HepG2 (cell line): ENCODE measurements at regions not wholly inside any gene's neighbourhood (a gene's known extent, or its start where the extent isn't known, plus 50 kb on each side); places are given as distances from the start of the nearest gene placed in this dataset.

Source experiments
- ATAC-seq: fragments of 200-7000 bp; cut with Tn5 transposase; 3 replicates; pipeline ENCODE4 v1.9.1; 2020; ENCODE audit warnings: mild to moderate bottlenecking, moderate library complexity
- BruUV-seq: library from RNA; stranded (reverse); fragments of 400-500 nt; replicated peaks from 2 replicates; lab custom pipeline; 2021; lab: Mats Ljungman, UMichigan
- CTCF ChIA-PET: fragments of 300-600 bp; formaldehyde crosslinking; extraction: SDS; loops from one replicate; lab custom pipeline; 2021; ENCODE audit warnings: low total read pairs, inconsistent platforms, low intra/inter-chr PET ratio; lab: Yijun Ruan, JAX
- POLR2A ChIA-PET: fragments of 350-600 bp; sonication (Branson Sonifier 250); formaldehyde crosslinking; loops from one replicate; lab custom pipeline; 2020; ENCODE audit warnings: antibody characterized with exemption, inconsistent platforms; lab: Yijun Ruan, JAX
- DNase-seq: peaks from one replicate; pipeline ENCODE4 v3.0.0-alpha.2; 2015; ENCODE audit warnings: low spot score
- FAIRE-seq: peaks from 3 replicates; lab custom pipeline; 2011; peaks lifted over from hg19 to GRCh38; lab: Jason Lieb, UNC
- H2AFZ ChIP-seq: one replicate; pipeline ENCODE4 v1.6.1; 2011; ENCODE audit warnings: low read length, inconsistent platforms
- H3K27ac ChIP-seq: fragments of 300-600 bp; 3 replicates; pipeline ENCODE4 v1.8.0; 2011; ENCODE audit warnings: mixed run types, mild to moderate bottlenecking, mixed read lengths, low read length, inconsistent platforms; ENCODE audit not compliant: insufficient read depth; ENCODE audit errors: extremely low read length
- H3K27me3 ChIP-seq, 2 experiments: fragments of 200-600 bp in 1 of 2; 2 replicates in 1 of 2; 3 replicates in 1 of 2; pipeline versions ENCODE4 v1.6.0 to v1.8.0; 2011; ENCODE audit warnings: low read length in 2 of 2, mild to moderate bottlenecking in 2 of 2, moderate library complexity in 2 of 2, inconsistent platforms in 1 of 2; ENCODE audit not compliant: insufficient read depth in 2 of 2, control insufficient read depth in 1 of 2
- H3K36me3 ChIP-seq, 2 experiments: fragments of 200-600 bp in 1 of 2; replicated peaks in 1 of 2; 2 replicates in 1 of 2; 3 replicates in 1 of 2; pipeline versions ENCODE4 v1.5.1 to v1.8.0; 2011; ENCODE audit warnings: low read length in 2 of 2, inconsistent platforms in 1 of 2; ENCODE audit not compliant: insufficient read depth in 2 of 2, control insufficient read depth in 1 of 2
- H3K4me1 ChIP-seq: 2 replicates; pipeline ENCODE4 v1.5.1; 2012; ENCODE audit warnings: low read length, inconsistent platforms; ENCODE audit not compliant: insufficient read depth
- H3K4me2 ChIP-seq: 2 replicates; pipeline ENCODE4 v1.6.0; 2011; ENCODE audit warnings: low read depth, low read length, inconsistent platforms
- H3K4me3 ChIP-seq, 3 experiments: fragments of 200-600 bp in 1 of 3; sonication (generic), shearing (Covaris generic) in 1 of 3; replicated peaks in 1 of 3; 2 replicates each; pipeline ENCODE4 v1.5.1; 2011 to 2016; ENCODE audit warnings: low read length in 3 of 3, inconsistent platforms in 2 of 3, low read depth in 2 of 3, mild to moderate bottlenecking in 2 of 3, control low read depth in 1 of 3, mixed read lengths in 1 of 3; ENCODE audit not compliant: insufficient read depth in 1 of 3
- H3K79me2 ChIP-seq: one replicate; pipeline ENCODE4 v1.6.1; 2011; ENCODE audit warnings: low read length, inconsistent platforms; ENCODE audit not compliant: insufficient read depth
- H3K9ac ChIP-seq: 2 replicates; pipeline ENCODE4 v1.6.0; 2011; ENCODE audit warnings: mild to moderate bottlenecking, low read depth, low read length, inconsistent platforms; ENCODE audit not compliant: insufficient read depth
- H3K9me3 ChIP-seq: 2 replicates; pipeline ENCODE4 v1.5.1; 2012; ENCODE audit warnings: mild to moderate bottlenecking, low read length
- H4K20me1 ChIP-seq: 2 replicates; pipeline ENCODE4 v1.6.0; 2011; ENCODE audit warnings: inconsistent platforms, mild to moderate bottlenecking, low read length, moderate library complexity; ENCODE audit not compliant: insufficient read depth
- ARID2 ChIP-seq: sonication (generic); formaldehyde crosslinking; IDR thresholded peaks from 2 replicates; pipeline ENCODE4 v1.8.1; 2022; ENCODE audit warnings: mild to moderate bottlenecking, missing genetic modification reagents, borderline replicate concordance
- ARNTL ChIP-seq: sonication (generic); formaldehyde crosslinking; IDR thresholded peaks from 2 replicates; pipeline ENCODE4 v1.4.0; 2020; ENCODE audit warnings: mild to moderate bottlenecking, missing genetic modification reagents
- ATF7 ChIP-seq, 2 experiments: fragments of 450-650 bp in 1 of 2; sonication (generic) in 1 of 2; formaldehyde crosslinking in 1 of 2; IDR thresholded peaks; 2 replicates each; pipeline versions ENCODE4 v1.4.0 to v1.6.1; 2016 to 2020; ENCODE audit warnings: antibody characterized with exemption in 1 of 2, mild to moderate bottlenecking in 1 of 2, missing genetic modification reagents in 1 of 2
- CEBPB ChIP-seq: IDR thresholded peaks from 2 replicates; pipeline ENCODE4 v1.6.1; 2011; ENCODE audit warnings: low read depth, low read length, improper control_type of control experiment, borderline replicate concordance
- HNRNPL ChIP-seq: fragments of 200-400 bp; formaldehyde crosslinking; IDR thresholded peaks from 2 replicates; pipeline ENCODE4 v1.6.1; 2017; ENCODE audit warnings: mild to moderate bottlenecking, low read depth, low read length
- NR2C2 ChIP-seq: sonication (generic); formaldehyde crosslinking; IDR thresholded peaks from 2 replicates; pipeline ENCODE4 v1.4.0; 2020; ENCODE audit warnings: missing genetic modification reagents, mild to moderate bottlenecking, moderate library complexity, borderline replicate concordance
- PRMT3 ChIP-seq: sonication (generic); formaldehyde crosslinking; IDR thresholded peaks from 2 replicates; pipeline ENCODE4 v1.8.1; 2022; ENCODE audit warnings: low read depth, mild to moderate bottlenecking, moderate library complexity, missing genetic modification reagents, borderline replicate concordance
- ZNF296 ChIP-seq: sonication (generic); formaldehyde crosslinking; conservative IDR thresholded peaks from 2 replicates; pipeline ENCODE4 v1.5.0; 2020; ENCODE audit warnings: mild to moderate bottlenecking, missing genetic modification reagents
- ZNF703 ChIP-seq: sonication (generic); formaldehyde crosslinking; IDR thresholded peaks from 2 replicates; pipeline ENCODE4 v1.5.1; 2020; ENCODE audit warnings: missing genetic modification reagents, mild to moderate bottlenecking, moderate library complexity, borderline replicate concordance
- ZSCAN12 ChIP-seq: sonication (generic); formaldehyde crosslinking; IDR thresholded peaks from 2 replicates; pipeline ENCODE4 v1.9.0; 2021; ENCODE audit warnings: mild to moderate bottlenecking, missing genetic modification reagents
- WGBS: methylation state at CpG from one replicate; pipeline ENCODE4 v1.1.6; 2017; ENCODE audit warnings: low lambda C conversion rate; 5-methylcytosine and 5-hydroxymethylcytosine counted together
- in situ Hi-C: cut with HindIII; loops from 2 replicates; pipeline ENCODE4 v1.10.0; 2017; ENCODE audit warnings: low pct_unique_long_range_greater_than_20kb; ENCODE audit not compliant: extremely low pct_ligation_motif_present
- intact Hi-C: fragments of 100-400 bp; cut with micrococcal nuclease; formaldehyde crosslinking; loops from one replicate; pipeline ENCODE4 v1.10.0; 2022; ENCODE audit not compliant: unreplicated experiment

DNA sequence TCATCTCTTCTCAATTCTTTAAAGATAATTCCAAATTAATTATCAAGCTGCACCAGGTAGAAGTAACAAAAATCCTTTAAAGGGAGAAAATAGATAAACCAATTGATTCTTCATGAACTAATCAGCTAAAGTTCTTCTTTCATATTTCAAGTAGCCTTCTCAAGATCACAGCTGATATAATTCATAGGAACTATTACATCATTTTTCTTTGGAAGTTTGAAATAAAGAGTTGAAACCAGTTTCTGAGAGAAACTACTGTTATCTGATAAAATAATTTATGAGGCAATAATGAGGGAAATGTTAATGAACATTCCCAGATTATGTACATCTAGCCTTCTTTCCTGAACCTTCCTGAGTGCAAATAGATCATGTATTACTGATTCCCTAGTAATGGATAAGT lies 484.9 kb downstream of the METTL4 start:
- in situ Hi-C loops: no loop called here
- TF ChIP-seq ATF7 (IDR thresholded peaks at IDR 0.05) (0 out of 2 replicates have a peak, but pooled peaks have one; percentile 7), ATF7 (CRISPR knock-in tag; IDR thresholded peaks at IDR 0.05) (no peak), HNRNPL (no peak), ARID2 (CRISPR knock-in tag) (no peak), NR2C2 (CRISPR knock-in tag) (no peak)
- intact Hi-C loops: no loop called here
- ChIA-PET POLR2A (no interaction called here), CTCF (no interaction called here)
- FAIRE-seq: no peak
- Histone ChIP-seq H3K4me3 (no peak overlapping the region), H3K4me1 (no peaks in the 10 kb centered on the region), H3K27ac (no peak overlapping the region), H3K9ac (no peak overlapping the region), H3K79me2 (no peaks in the 10 kb centered on the region), H3K36me3 (no peaks in the 10 kb centered on the region), H3K9me3 (no peaks in the 10 kb centered on the region), H3K27me3 (no peaks in the 10 kb centered on the region), H3K4me2 (no peak overlapping the region), H2AFZ (no peak overlapping the region), H4K20me1 (no peaks in the 10 kb centered on the region)
- ATAC-seq: no peak
- DNase-seq: no peak
- no TSS peak for BruUV-seq

GRCh38 chr18:2087877-2088673 lies 483.2 kb downstream of the METTL4 start:
- in situ Hi-C loops: no loop called here
- intact Hi-C loops: no loop called here
- CTCF ChIA-PET: no interaction called here
- DNase-seq (no peak), FAIRE-seq (no peak), ATAC-seq (no peak)
- Histone ChIP-seq H3K4me2 (no peak overlapping the region), H2AFZ (no peak overlapping the region), H3K4me3 (no peak overlapping the region), H3K4me1 (no peaks in the 10 kb centered on the region), H3K79me2 (no peaks in the 10 kb centered on the region), H4K20me1 (no peaks in the 10 kb centered on the region), H3K9me3 (no peaks in the 10 kb centered on the region), H3K27ac (no peak overlapping the region), H3K9ac (no peak overlapping the region), H3K27me3 (no peaks in the 10 kb centered on the region), H3K36me3 (no peaks in the 10 kb centered on the region)
- 3% methylated on average over 5 of the region's 5 CpGs for WGBS
- POLR2A ChIA-PET: no interaction called here
- no TSS peak for BruUV-seq
- no peak for TF ChIP-seq ZNF703 (CRISPR knock-in tag)
- TF ChIP-seq PRMT3 (CRISPR knock-in tag): no peak
- TF ChIP-seq ARNTL: no peak
- TF ChIP-seq ZSCAN12 (CRISPR knock-in tag): no peak
- no peak for TF ChIP-seq CEBPB
- no peak for TF ChIP-seq ZNF296
